Stimulated activated CD4-positive, alpha-beta T cell treated with anti-CD3 and anti-CD28 coated beads, TNF-alpha, amount 100 ng/mL, for 1 hour (primary cell): ENCODE measurements at regions not wholly inside any gene's neighbourhood (a gene's known extent, or its start where the extent isn't known, plus 50 kb on each side); places are given as distances from the start of the nearest gene placed in this dataset.
"Not testable (repeated sequence)": the region's sequence is repeated elsewhere in the genome, so short reads cannot be mapped to it uniquely, and the experiment has no call there.

Experiments used
- DNase-seq, 3 donors: peaks; one replicate each; pipeline ENCODE4 v3.0.0-alpha.2; 2020; ENCODE audit warnings: low read depth in 3 of 3, low spot score in 1 of 3

DNA sequence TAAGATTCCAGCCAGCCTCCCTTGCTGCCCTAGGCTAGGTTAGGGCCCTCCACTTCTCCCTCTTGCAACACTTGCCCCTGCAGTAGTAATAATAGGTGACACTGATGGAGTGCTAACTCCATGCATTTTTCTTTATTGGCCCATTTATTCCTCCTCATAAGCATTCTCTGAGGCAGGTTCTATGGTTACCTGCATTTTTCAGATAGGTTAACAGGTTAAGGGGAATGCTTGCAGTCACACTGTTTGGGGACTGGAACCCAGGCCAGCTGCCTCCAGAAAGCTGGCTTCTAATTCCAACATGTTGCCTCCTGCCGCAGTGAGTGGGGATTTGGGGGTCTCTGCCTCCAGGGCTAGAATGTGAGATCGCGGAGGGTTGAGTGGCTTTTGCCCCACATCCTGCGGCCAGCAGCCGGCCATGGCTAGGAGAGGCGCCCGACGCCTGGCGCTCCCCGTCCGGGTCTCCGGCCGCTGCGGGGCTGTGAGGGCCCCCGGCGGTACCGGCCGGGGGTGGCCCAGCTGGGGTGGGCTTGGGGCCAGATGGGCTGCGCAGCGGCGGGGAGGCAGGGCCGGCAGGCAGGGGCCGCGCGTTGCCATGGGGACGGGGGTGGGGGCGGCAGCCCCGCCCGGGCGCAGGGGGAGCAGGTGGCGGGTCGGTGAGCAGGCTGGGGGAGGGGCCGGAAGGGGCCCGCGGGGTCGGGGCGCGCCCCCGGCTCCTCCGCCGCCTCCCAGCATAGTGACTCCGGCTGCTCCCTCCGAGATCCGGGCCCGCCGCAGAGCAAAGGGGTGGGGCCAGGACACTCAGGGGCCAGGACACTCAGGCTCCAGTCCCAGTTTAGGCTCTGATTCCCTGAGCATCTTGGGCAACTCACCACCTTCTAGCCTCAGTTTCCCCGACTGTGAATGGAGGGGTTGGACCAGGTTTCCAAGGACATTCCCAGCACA lies 68.4 kb upstream of the SSBP3 start:
- DNase-seq: no peak

DNA sequence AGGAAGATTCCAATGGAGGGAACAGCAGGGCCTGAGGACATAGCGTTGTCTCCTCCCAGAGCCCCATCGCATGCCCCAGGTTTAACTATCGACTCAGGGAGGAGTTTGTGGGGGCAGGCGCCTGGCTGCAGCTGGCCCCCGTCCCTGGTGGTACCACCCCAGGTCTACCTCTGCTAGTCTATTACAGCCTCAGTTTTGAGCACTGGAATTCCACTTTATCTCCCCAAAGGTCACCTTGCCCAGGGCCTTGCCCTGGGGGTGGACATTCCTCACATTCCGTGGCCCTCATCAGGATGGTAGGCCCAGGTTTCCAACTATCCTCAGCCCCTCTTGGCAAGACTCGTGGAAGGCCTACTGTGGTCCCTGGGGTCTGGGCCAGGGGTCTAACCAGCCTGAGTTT lies 65.4 kb upstream of the SSBP3 start:
- DNase-seq: no peak

GRCh38 chr1:54469444-54469843 lies 63.2 kb upstream of the SSBP3 start:
- DNase-seq: not testable (repeated sequence)

DNA sequence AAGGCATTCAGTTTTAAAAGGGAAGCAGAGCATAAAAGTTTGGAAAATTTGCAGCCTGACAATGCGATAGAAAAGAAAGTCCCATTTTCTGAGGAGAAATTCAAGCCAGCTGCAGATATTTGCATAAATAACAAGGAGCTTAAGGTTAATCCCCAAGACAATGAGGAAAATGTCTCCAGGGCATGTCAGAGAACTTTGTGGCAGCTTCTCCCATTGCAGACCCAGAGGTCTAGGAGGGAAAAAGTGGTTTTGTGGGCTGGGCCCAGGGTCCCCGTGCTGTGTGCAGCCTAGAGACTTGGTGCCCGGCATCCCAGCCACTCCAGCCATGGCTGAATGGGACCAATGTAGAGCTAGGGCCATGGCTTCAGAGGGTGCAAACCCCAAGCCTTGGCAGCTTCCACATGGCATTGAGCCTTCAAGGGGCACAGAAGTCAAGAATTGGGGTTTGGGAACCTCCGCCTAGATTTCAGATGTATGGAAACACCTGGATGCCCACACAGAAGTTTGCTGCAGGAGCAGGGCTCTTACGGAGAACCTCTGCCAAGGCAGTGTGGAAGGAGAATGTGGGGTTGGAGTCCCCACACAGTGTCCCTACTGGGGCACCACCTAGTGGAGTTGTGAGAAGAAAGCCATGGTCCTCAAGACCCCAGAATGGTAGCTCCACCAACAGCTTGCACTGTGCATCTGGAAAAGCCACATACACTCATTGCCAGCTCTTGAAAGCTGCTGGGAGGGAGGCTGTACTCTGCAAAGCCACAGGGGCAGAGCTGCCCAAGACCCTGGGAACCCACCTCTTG lies 62.3 kb upstream of the SSBP3 start:
- not testable (repeated sequence) for DNase-seq

DNA sequence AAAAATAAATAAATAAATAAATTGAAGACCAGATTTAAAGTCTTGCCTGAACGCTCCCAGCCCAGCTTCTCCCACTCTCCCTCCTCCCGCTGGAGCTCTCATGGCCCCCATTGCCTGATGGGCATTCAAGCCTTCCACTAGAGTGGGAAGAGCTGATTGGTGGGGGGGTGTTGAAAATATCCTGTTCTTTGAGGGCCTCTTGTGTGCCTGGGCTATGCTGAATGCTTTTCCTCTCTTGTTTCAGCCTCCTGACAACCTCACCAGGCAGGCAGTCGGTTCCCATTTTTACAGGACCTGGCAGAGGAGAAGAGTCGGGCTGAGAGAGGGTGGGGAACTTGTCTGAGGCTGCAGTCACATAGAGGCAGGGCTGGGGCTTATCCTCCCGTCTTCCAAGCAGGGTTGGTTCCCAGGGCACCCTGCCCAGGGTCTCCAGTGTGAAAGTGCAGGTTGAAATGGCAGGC lies 59.2 kb upstream of the SSBP3 start:
- no peak for DNase-seq

GRCh38 chr1:54464477-54465146 lies 58.4 kb upstream of the SSBP3 start:
- no peak for DNase-seq

GRCh38 chr1:54464031-54464476 lies 57.9 kb upstream of the SSBP3 start:
- DNase-seq: no peak

- no peak for DNase-seq
These were observed 57.3 kb upstream of the SSBP3 start for GRCh38 chr1:54463259-54464030.

DNA sequence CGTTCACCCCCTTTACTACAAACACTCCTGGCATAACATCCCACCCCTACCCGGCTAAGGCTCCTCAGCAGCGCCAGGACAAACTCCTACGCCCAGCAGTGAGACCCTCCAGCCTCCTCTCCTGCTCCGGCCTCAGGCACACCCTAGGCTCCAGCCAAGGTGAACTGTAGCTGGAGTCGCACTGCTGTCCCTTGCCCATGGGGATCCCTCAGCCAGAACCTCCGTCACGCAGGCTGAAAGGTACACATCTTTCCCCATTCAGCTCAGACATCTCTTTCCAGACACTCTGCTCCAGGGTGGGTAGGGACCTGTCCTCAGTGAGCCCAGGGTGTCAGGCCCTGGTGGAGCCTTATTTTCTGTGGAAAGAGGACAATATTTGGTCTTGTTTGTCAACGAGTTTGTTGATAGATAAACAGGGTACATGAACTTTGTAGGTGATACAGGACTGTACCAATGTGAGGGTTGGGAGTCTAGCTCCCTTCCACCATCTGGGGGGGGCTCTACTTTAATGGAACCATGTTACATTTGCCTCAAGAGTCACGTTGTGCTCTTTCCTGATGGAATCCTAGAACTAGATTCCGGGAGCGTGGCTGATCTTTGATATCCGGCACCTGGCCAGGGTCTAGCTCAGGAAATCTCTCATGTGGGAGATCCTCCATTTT lies 56.5 kb upstream of the SSBP3 start:
- no peak for DNase-seq

DNA sequence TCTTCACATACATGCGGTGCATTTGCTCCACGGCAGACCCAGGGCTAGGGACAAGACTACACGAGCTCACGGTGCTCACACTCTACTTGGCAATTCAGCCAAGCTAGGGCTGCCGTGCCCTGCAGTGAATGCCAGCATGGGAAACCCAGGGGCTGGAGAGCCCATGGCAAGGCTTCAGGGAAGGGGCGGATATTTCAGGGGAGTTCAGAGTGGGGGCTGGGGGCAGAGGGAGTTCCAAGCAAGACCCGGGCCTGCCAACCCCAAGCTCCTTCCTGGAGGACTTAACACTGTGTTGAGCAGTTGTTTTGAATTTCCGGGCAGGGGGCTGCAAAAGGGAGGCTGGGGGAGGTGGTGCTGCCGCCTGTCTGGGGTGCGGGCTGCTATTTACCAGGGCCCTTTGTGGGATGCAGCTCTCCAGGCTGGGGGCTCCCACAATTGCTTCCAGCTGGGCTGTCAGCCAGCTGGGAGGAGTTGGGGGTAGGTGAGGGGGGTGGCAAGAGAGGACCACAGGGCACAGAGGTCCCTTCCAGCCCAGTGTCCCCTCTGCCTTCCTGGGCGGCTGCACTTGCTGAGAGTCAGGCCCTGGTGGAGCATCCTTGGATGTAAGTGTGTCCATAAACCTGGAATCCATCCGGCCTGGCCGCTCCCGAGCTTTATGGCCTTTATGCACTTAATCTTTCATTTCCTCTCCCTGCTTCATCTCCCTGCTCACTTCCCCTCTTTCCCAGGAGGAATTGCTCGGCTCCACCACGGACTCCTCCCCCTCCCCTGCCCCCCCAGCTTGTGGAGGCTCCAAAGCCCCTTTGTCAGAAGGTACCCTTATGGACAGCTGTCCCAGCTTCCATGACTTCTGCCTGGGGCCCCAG lies 55.8 kb upstream of the SSBP3 start:
- DNase-seq: no peak

GRCh38 chr1:54460861-54461387 lies 54.7 kb upstream of the SSBP3 start:
- no peak for DNase-seq

DNA sequence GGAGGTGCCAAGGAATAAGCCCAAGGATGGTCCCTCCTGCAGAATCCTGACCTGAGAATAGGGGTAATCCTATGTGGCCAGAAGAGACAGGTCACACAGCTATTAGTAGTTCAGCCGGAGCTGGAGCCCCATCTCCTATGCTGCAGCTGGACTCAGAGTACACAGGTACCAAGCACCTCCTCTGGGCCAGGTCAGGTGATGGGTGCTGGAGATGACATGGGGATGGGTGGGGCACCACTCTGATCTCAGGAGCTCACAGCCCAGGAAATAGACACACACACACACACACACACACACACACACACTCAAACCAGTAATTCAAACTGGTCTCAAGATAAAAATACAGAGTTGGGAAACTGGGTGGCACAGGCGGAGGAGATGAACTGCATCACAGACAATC lies 54.2 kb upstream of the SSBP3 start:
- DNase-seq: no peak

GRCh38 chr1:54459726-54460191 lies 53.6 kb upstream of the SSBP3 start:
- no peak for DNase-seq

DNA sequence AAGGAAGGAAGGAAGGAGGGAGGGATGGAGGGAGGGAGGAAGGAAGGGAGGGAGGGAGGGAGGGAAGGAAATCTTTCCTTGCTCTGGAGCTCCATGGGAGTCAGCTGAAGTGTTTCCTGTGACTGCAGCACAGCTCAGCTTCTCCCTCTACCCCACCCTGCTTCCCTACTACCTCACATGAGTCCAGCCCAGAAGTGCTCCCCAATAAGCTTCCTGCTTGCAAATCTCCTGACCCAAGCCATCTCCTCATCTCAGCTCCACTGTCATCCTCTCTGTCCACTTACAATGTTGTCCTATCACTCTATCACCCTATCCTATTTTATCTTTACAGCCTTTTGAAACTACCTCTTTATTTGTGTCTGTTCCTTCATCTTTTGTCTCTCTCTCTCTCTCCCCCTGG lies 52.9 kb upstream of the SSBP3 start:
- DNase-seq: no peak

GRCh38 chr1:54456921-54457529 lies 50.8 kb upstream of the SSBP3 start:
- no peak for DNase-seq

DNA sequence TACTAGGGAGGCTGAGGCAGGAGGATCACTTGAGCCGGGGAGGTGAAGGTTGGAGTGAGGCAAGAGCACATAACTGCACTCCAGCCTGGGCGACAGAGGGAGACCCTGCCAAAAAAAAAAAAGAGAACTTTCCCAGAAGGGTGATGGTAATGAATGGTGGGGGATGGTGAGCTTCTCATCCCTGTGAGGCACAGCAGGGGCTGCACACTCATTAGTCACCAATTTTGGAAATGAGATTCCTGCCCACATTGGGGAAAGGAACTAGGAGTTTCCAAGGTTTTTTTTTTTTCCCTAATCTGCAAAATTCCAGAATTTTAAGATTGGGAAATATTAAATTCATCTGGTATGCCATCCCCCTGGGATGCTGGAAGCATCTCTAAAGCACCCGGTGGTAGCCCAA lies 50.2 kb upstream of the SSBP3 start:
- DNase-seq: no peak
